ENCODE measurements at regions not wholly inside any gene's neighbourhood (a gene's known extent, or its start where the extent isn't known, plus 50 kb on each side); places are given as distances from the start of the nearest gene placed in this dataset.
"Not testable (repeated sequence)": the region's sequence is repeated elsewhere in the genome, so short reads cannot be mapped to it uniquely, and the experiment has no call there.

DNA sequence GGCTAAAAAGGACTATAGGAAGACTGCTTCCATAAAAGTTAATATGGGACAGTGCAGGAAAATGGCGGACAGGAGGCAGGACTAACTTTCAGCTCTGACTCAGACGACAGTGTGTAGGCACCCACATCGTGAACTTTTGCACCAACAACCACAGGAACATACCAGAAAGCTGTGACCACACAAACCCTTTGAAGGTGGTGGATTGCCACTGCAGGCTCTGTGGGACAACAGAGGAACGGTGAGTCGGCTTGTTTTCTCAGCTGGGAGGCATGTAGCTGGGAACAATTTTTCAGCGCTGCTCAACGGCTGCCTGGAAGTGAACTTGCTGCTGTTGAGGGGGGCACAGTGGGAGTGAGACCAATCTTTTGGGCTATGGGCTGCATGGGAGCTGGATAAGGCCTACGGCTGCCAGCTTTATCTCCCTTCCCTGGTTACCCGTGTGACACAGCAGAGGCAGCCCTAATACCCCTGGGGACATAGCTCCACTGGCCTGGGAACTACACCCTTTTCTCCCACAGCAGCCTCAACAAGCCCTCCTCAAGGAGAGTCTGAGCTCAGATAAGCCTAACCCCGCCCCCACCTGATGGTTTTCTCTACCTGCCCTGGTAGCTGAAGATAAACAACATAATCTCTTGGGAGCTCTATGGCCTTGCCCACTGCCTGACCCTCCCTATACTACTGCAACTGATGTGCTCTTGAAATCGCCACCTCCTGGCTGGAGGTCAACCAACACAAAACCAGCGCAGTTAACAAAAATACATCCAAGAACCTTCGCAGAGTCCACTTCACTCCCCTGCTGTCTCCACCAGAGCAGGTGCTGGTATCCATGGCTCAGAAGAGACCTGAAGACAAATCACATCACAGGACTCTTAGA lies 1537.0 kb downstream of the C4orf33 start:
- DNase-seq (ENCODE audit: low read depth), result peak; percentile 8

DNA sequence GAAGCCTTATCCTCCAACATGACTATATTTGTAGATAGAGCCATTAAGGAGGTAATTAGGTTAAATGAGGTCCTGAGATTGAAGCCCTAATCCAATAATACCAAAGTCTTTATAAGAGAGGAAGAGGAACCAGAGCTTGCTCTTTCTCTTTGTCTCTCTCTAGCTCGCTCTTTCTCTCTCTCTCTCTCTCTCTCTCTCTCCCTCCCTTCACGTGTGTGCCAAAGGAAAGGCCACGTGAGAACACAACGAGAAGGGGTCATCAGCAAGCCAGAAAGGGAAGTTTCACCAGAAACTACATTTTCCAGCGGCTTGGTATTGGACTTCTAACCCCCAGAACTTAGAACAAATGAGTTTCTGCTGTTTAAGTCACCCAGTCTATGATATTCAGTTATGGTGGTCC lies 1540.5 kb downstream of the C4orf33 start:
- DNase-seq (ENCODE audit: low read depth), result peak; percentile 7

DNA sequence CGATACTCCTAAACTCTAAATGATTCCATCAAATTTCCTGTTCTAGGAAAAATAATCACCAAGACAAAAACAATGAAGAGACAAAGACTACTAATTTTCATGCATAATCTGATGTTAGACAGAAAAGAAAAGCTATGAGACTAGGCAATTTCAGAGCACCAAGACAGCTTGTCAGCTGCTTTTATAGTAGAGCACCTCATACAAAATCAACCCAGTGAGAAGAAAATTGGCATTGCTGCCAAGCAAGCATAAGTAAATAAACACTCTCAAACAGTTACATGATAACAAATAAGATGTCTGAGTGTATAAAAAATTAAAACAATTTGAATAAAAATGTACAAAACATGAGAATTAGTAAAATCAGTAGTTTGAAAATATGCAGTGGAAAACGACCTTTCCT lies 1544.6 kb downstream of the C4orf33 start:
- no peak for DNase-seq (ENCODE audit: low read depth)

DNA sequence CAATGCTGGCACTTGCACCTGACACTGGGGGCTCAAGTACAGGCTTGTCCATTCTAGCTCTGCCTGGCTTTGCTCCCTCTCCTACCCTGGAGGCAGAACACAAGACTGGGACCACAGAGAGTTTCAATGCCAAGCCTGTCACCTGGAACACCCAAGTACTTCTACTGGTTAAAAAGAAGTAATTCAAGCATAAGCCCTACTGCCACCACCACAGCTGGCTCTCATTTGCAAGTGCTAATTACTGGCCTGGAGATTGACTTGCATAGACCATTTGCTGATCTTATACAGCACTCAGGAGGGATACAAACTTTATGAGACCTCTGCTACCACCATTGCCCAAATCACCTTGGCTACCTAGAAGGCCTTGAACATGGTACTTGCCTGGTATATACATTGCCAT lies 1550.9 kb downstream of the C4orf33 start:
- DNase-seq (ENCODE audit: low read depth), result no peak

DNA sequence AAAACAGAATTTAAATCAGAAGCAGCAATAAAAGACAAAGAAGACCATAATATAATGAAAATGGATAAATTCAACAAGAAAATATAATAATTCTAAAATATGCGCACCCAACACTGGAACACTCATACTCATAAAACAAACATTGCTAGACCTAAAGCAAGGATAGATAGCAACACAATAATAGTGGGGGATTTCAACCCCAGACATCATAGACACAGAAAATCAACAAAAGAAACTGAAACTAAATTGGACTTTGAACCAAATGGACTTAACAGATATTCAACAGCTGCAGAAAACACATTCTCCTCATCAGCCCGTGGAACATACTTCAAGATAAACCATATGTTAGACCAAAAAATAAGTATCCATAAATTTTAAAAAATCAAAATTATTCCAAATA lies 1552.6 kb downstream of the C4orf33 start:
- peak; percentile 8 for DNase-seq (ENCODE audit: low read depth)

DNA sequence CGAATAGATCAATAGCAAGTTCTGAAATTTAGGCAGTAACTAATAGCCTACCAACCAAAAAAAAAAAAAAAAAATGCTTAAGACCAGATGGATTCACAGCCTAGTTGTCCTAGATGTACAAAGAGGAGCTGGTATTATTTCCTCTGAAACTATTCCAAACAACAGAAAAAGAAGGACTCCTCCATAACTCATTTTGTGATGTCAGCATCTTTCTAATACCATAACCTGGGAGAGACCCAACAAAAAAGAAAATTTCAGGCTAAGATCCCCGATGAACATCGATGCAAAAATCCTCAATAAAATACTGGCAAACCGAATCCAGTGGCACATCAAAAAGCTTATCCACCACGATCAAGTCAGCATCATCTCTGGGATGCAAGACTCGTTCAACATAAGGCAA lies 1557.9 kb downstream of the C4orf33 start:
- DNase-seq (ENCODE audit: low read depth), result no peak

DNA sequence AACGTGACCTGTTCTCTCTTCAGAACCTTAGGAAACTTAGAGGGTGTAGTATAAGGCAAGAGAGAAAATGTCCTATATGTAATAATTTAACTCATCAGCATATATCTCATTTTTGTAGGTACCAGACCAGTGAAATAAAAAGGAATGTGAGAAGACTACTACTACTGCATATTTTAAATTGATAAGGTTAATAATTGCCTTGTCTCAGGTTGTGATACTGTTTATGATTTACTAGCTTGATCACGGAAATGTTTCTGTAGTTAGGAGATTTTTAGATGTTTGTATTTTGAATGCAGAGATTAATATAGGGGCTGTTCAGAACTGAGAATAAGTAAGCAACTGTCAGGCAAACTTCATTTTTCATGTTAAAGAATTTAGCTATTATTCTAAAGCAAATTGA lies 1563.4 kb downstream of the C4orf33 start:
- DNase-seq (ENCODE audit: low read depth), result no peak

DNA sequence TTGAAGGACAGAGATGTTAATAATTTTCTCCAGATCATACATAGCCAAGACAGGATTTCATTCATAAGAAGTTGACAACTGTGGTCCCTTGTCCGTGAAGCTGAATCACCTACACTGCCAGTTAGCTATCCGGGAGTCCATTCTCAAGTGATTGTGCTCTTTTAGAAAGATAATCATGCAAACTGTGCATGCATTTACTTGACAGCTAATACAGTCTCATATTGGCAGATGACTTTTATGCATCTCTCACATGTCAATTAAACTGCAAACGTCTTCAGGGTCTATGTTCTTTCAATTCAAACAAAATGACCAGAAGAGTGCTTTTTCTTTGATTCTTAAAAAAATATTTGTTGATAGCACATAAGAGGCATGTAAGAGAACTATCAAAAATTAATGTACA lies 1572.9 kb downstream of the C4orf33 start:
- no peak for DNase-seq (ENCODE audit: low read depth)

DNA sequence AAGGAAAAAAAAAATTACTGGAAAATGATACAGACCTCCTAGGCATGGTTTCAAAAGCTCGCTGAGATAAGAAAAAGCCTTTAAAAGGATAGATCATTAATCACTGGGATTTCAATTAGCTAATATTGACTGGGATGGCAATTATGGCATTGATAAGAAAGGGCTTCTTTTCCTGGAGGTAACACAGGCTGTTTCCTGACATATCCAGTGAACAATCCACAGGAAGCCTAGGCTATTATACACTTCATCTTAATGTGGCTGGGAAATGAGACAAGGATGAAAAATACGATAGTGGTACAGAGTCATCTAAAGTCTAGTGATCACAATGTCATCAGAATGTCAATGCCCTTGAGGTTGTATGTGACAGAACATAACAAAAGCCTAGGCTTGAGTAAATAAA lies 1579.3 kb downstream of the C4orf33 start:
- DNase-seq (ENCODE audit: low read depth), result no peak

DNA sequence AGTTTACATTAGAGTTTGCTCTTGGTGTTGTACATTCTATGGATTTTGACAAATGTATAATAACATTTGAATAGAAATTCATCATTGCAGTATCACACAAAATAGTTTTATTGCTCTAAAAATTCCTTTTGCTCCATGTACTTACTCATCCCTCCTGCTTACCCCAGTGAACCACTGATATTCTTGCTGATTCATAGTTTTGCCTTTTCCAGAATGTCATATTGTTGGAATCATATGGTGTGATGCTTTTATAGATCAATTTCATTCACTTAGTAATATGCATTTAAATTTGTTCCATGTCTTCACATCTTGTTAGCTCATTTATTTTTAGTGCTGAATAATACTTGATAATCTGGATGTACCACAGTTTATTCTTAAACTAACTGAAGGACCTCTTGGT lies 1593.2 kb downstream of the C4orf33 start:
- DNase-seq (ENCODE audit: low read depth), result peak; percentile 40

DNA sequence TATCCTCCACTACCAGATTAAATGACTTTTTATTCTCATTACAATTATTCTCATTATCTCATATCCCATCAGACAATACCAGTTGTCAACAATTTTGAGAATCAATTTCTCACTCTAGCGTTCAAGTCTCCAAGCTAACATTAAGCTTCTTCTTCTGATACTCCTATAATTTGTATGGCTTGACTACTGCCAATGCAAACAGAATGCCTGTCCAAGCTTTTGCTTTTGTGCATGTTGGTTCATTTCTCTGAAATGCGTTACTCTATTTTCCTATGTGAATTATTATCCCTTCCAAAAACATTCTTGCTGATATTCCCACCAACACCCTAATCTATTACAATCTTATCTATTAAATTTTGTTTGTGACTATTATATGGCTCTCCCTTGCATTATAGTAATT lies 1602.3 kb downstream of the C4orf33 start:
- DNase-seq (ENCODE audit: low read depth), result no peak

DNA sequence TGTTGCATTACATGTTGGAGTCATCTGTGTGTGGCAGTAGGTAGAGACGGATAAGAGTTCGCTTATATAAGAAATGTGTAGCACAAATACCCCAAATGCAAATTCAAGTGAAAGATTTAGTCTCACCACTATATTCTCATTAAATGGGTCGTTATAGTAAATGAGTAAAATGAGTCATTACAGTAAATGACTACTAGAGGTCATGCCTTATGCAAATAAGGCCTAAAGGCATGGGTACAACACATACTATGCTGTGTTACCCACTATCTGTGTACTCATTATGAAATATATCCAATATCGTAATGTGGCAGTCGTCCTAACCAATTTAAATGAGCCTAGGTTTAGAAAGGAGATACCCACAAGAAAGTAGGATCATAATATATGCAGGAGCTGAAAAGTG lies 1603.1 kb downstream of the C4orf33 start:
- DNase-seq (ENCODE audit: low read depth), result no peak

DNA sequence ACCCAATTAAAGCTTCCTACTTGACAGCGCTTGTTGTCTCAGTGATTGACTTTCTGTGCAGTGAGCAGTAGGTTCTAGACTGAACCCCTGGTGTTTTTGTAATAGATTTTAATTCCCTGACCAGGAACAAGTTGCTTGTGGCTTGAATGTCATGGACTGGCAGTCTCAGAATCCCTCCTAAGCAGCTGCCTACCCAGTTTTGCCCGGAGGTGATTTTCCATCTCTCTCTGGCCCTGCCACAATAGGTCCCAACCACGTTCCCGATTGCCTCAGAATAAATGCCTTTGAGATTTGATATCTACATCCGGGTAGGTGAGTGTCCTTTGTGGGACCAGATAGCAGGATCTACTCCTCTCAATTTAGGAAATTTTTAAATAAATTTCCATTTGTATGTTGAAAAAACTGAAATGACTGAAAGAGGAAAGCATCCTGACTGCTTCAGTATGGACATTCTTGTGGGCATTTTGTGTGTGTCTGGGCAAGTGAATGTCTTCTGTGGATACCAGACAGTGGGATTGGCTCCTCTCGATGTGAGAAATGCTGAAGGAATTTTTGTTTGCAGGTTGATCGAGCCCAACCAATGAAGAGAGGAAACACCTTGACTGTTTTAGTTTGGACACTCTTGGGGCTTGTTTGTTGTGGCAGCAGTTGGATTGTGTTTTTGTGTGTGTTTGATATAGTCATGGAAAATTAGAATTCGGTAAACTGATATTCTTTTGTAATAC lies 1607.4 kb downstream of the C4orf33 start:
- peak; percentile 3 for DNase-seq (ENCODE audit: low read depth)

DNA sequence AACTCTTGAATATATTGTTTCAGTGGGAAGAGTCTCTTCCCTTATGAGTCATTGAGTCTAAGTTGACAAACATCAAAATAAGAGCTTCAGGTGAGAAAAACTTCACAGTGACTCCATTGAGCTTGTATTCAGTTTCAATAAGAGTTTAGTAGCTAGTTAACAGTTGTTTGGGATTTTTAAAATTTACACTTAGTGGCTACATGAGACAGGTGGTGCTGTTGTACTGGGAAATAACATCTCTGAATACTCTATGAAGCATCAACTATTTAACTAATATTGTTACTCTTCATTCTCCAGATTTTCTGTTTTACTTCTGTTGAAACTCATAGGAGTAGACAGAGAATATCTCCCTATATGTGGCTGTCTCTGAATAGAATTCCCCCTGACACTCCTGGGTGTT lies 1609.1 kb downstream of the C4orf33 start:
- peak; percentile 4 for DNase-seq (ENCODE audit: low read depth)

DNA sequence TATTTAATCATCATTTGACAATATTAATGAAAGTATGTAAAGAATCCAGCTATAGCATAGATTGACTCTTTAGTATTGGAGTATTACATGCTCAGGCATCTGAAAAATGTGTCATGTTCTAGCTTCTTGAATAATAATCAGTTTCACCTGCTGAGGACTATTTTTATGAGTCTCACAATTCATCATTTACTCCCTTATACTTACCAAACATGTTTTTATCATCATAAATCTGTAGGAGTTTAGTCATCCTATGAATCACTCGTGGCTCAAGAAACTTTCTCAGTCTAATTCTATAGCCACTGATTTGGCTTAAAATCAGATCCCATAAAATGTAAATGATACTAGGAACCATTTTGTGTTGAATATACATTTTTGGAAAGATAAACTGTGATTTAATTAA lies 1616.1 kb downstream of the C4orf33 start:
- peak; percentile 84 for DNase-seq (ENCODE audit: low read depth)

DNA sequence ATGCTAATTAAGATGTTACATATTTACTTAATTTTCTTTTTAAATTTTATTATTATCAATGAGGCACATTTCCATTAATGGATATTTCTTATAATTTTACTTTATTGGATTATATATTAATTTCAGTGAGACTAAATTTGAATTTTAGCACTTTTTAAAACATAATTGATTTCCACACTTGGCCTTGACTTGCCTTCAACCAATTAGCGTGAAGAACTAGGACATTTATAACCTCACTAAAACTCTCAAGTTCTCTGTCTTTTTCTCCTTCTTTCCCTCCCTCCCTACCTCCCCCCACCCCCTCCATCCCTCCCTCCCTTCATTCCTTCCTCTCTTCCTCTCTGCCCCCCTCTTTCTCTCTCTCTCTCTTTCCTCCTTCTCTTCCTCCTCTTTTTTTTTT lies 1618.1 kb downstream of the C4orf33 start:
- DNase-seq (ENCODE audit: low read depth), result no peak

DNA sequence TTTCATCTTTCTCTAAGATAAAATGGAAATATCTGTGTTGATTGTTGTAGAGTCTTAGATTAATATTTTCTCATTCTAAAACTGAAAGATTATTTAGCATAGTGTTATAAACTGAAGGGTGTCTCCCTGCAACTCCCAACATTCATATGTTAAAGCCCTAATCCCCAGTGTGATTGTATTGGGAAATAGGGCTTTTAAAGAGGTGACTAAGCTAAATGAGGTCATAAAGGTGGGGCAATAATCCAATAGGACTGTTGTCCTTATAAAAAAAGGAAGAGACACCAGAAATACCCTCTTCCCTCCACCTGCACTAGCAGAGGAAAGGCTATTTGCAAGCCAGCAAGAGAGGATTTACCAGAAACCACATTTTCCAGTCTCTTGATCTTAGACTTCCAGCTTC lies 1626.4 kb downstream of the C4orf33 start:
- peak; percentile 35 for DNase-seq (ENCODE audit: low read depth)

DNA sequence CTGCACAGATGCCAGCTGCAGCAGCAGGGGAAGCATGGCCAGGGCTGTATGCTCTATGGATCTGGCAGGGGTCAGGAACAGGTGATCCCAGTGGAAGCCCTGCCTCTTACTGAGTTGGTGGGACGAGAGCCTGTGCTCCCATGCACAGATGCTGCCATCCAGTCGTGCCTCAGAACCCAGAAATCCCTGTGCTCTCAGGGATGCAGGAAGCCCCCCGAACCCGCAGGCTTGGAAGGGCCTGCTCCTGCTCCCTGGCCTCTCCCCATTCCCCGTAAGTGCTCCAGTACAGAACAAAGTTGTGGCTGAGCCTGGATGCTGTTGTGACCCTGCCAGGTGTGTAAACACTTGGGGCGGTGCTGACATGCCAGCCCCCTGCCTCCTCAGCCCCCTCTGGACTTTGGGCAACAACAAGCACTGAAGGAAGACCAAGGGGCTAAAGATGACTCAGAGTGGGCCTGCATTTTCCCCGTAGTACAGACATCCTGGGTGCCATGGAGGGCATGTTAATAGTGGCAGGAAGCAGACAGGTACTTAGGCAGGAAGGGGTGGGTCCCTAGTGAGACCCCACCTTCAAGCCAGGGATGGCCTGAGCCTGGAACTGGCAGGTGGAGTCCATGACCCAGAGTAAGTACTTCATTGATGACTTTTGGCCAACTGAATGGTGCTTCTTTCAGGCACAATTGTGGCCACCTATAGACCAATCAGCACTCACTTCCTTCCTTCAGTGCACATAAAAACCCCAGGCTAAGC lies 1640.7 kb downstream of the C4orf33 start:
- no peak for DNase-seq (ENCODE audit: low read depth)

DNA sequence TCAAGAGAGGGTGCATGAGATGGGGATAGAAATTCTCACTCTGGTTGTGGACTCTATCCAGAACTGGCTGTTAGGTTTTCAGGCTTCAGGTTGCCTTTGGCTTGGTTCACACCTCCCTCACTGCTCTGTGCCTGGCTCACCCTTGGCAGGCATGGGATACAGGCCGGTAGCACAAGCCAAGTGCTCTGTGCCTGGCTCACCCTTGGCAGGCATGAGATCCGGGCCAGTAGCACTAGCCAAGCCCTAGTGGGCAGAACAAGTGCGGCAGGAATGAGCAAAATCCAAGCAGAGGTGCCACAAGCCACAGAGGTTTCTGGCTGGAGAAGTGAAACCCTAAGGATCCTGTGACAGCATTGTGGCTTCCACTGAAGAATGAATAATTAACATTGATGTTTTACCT lies 1642.3 kb downstream of the C4orf33 start:
- DNase-seq (ENCODE audit: low read depth), result no peak

DNA sequence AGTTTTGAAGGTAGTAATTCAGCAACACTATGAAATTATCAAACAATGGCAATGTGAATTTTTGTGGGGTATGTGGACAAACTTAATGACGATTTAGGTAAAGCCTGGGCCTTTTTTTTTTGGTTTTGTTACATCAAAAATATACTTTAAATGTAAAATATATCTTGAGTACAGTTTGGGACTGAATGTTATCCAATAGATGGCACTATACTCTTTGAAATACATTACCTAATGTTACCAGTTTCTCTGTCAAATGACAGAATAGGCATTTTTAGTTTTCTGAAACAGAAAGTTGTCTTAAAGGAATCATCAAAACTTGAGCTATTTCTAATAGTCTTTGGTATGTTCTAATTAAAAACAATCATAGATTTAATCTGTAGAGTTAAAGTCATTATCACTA lies 1651.9 kb downstream of the C4orf33 start:
- peak; percentile 58 for DNase-seq (ENCODE audit: low read depth)

DNA sequence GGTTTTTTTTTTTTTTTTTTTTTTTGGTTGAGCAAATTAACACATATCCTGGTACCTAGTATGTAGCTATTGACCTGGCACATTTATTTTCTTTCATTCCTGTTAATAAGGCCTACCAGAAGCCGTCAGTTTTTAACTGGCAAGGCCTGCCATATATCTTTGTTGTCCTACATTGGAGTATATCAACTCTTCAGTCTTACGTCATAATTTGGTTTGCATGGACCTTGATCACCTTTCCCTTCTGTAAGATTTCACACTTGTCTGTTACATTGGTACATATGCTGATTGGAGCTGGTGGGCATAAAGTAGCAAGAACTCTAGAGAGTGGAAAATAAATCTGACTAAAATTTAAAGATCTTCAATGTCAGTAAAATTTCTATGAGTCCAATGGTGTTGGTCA lies 1658.0 kb downstream of the C4orf33 start:
- no peak for DNase-seq (ENCODE audit: low read depth)

DNA sequence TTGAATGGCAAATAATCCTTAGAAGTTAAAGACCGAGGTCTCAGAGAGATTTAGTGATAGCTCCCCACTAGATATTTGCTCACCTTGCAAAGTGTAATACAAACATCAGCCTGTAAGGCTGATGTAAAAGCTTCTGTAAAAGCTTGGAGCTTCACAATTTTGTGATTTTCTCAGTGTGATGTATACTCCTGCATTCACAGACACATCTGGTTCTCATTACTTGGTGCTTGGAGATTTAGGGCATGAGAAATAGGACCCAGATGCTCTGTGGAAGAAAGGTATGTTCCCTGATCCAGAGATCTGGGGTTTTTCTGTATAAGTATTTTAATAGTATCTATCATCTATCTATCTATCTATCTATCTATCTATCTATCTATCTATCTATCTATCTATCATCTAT lies 1664.3 kb downstream of the C4orf33 start:
- DNase-seq (ENCODE audit: low read depth), result no peak

DNA sequence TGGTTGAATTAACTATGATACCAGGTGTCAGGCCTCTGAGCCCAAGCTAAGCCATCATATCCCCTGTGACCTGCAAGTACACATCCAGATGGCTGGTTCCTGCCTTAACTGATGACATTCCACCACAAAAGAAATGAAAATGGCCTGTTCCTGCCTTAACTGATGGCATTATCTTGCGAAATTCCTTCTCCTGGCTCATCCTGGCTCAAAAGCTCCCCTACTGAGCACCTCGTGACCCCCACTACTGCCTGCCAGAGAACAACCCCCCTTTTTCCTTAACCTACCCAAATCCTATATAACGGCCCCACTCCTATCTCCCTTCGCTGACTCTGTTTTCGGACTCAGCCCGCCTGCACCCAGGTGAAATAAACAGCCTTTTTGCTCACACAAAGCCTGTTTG lies 1671.4 kb downstream of the C4orf33 start:
- not testable (repeated sequence) for DNase-seq (ENCODE audit: low read depth)

All from ELR (cell line).